SH-SY5Y (cell line): ENCODE measurements at regions not wholly inside any gene's neighbourhood (a gene's known extent, or its start where the extent isn't known, plus 50 kb on each side); places are given as distances from the start of the nearest gene placed in this dataset.

Experiments used
- GATA2 ChIP-seq: IDR thresholded peaks from 2 replicates; pipeline ENCODE4 v1.6.1; 2011; ENCODE audit warnings: mild to moderate bottlenecking, low read depth, low read length
- GATA3 ChIP-seq: IDR thresholded peaks from 2 replicates; pipeline ENCODE4 v1.6.1; 2011; ENCODE audit warnings: low read depth, mild to moderate bottlenecking, low read length, moderate library complexity

- TF ChIP-seq GATA2 (no peak), GATA3 (no peak)
These were observed 787.6 kb upstream of the CELF4 start for GRCh38 chr18:38353149-38353548.
